ENCODE measurements at regions not wholly inside any gene's neighbourhood (a gene's known extent, or its start where the extent isn't known, plus 50 kb on each side); places are given as distances from the start of the nearest gene placed in this dataset.

DNA sequence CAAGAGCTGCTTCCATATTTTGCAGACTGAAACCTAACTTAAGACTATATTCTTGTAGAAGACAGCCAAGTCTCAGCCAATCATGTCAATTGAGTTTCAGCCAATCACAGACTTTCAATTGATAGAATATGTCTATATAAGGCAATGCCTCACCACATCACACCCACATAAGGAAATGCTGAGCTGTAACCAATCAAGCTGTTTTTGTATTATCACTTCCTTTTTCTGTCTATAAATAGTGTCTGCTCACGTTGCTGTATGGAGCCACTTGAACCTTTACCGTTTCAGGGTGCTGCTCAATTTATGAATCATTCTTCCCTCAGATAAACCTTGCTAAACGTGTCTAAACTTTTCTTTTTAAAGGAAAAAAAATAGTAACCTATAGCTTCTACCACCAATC lies 1554.4 kb upstream of the LRRTM1 start:
- TF ChIP-seq, protein P1, sequence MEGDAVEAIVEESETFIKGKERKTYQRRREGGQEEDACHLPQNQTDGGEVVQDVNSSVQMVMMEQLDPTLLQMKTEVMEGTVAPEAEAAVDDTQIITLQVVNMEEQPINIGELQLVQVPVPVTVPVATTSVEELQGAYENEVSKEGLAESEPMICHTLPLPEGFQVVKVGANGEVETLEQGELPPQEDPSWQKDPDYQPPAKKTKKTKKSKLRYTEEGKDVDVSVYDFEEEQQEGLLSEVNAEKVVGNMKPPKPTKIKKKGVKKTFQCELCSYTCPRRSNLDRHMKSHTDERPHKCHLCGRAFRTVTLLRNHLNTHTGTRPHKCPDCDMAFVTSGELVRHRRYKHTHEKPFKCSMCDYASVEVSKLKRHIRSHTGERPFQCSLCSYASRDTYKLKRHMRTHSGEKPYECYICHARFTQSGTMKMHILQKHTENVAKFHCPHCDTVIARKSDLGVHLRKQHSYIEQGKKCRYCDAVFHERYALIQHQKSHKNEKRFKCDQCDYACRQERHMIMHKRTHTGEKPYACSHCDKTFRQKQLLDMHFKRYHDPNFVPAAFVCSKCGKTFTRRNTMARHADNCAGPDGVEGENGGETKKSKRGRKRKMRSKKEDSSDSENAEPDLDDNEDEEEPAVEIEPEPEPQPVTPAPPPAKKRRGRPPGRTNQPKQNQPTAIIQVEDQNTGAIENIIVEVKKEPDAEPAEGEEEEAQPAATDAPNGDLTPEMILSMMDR (conservative IDR thresholded peaks at IDR 0.05; ENCODE audit: low read length) = no peak
- TF ChIP-seq EZH2phosphoT487 (IDR thresholded peaks at IDR 0.05; ENCODE audit: borderline replicate concordance) = no peak

All from Loucy (cell line).